GM19372 (cell line): ENCODE measurements at regions not wholly inside any gene's neighbourhood (a gene's known extent, or its start where the extent isn't known, plus 50 kb on each side); places are given as distances from the start of the nearest gene placed in this dataset.

Source experiments
- ATAC-seq: cut with Tn5 transposase; IDR thresholded peaks from one replicate; pipeline ENCODE4 v1.9.1; 2021; ENCODE audit warnings: mild to moderate bottlenecking, low read depth, moderate library complexity; ENCODE audit not compliant: unreplicated experiment

GRCh38 chr2:151157000-151157735 lies 104.5 kb downstream of the RBM43 start:
- no peak for ATAC-seq

- ATAC-seq = no peak
These were observed 105.2 kb downstream of the RBM43 start for GRCh38 chr2:151156431-151156830.

- no peak for ATAC-seq
These were observed 108.1 kb downstream of the RBM43 start for GRCh38 chr2:151153601-151154000.

- no peak for ATAC-seq
These were observed 111.0 kb downstream of the RBM43 start for GRCh38 chr2:151150331-151151320.

GRCh38 chr2:151138507-151138906 lies 123.2 kb downstream of the RBM43 start:
- ATAC-seq = no peak

GRCh38 chr2:151137526-151137925 lies 124.1 kb downstream of the RBM43 start:
- ATAC-seq = no peak

- no peak for ATAC-seq
These were observed 141.7 kb downstream of the RBM43 start for GRCh38 chr2:151120011-151120410.

GRCh38 chr2:151119374-151119773 lies 142.3 kb downstream of the RBM43 start:
- no peak for ATAC-seq

GRCh38 chr2:151118269-151118668 lies 143.4 kb downstream of the RBM43 start:
- ATAC-seq = no peak

GRCh38 chr2:151114874-151115273 lies 146.8 kb downstream of the RBM43 start:
- no peak for ATAC-seq

- ATAC-seq = no peak
These were observed 148.3 kb downstream of the RBM43 start for GRCh38 chr2:151113318-151113717.

- ATAC-seq = no peak
These were observed 149.9 kb downstream of the RBM43 start for GRCh38 chr2:151111599-151112278.

GRCh38 chr2:151106805-151107506 lies 154.7 kb downstream of the RBM43 start:
- no peak for ATAC-seq

- ATAC-seq = no peak
These were observed 158.1 kb downstream of the RBM43 start for GRCh38 chr2:151103551-151103950.

- no peak for ATAC-seq
These were observed 159.4 kb downstream of the RBM43 start for GRCh38 chr2:151102226-151102625.

- ATAC-seq = no peak
These were observed 162.8 kb downstream of the RBM43 start for GRCh38 chr2:151098841-151099240.

- no peak for ATAC-seq
These were observed 163.8 kb downstream of the RBM43 start for GRCh38 chr2:151097895-151098294.

GRCh38 chr2:151097128-151097527 lies 164.5 kb downstream of the RBM43 start:
- no peak for ATAC-seq

GRCh38 chr2:151096235-151096634 lies 165.4 kb downstream of the RBM43 start:
- ATAC-seq = no peak

- no peak for ATAC-seq
These were observed 166.2 kb downstream of the RBM43 start for GRCh38 chr2:151095463-151095862.
